ENCODE measurements at regions not wholly inside any gene's neighbourhood (a gene's known extent, or its start where the extent isn't known, plus 50 kb on each side); places are given as distances from the start of the nearest gene placed in this dataset.

DNA sequence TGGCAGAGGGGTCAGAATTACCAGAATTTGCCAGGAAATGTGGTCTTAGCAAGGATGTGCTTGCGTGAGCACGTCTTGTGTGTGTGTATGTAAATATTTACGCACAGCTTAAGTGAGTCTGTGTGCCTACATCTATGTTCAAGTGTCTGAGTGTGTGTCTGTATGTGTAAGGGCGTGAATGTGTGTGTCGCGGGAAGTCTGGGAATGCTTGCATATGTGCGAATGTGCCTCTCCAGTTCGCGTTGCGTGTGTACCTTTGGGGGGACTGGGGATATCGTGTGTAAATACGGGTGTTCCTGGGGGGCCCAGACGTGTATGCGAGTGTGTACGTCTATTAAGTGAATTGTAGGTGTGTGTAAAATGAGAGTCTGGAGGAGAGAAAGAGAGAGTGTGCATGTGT, 68.6 kb upstream of the POU3F1 start:
- H3K4me1 Mint-ChIP-seq (ENCODE audit: low read depth), result peaks cover 2% of the 10 kb centered on the region
- no peaks in the 10 kb centered on the region for H3K9me3 Mint-ChIP-seq (ENCODE audit: insufficient read depth)
- no peak overlapping the region for H3K27ac Mint-ChIP-seq
- no peak overlapping the region for H3K4me3 Mint-ChIP-seq
- H3K27me3 Mint-ChIP-seq (ENCODE audit: low read depth), result peaks cover 7% of the 10 kb centered on the region
- H3K36me3 Mint-ChIP-seq (ENCODE audit: low read depth), result no peaks in the 10 kb centered on the region
- ATAC-seq, result no peak
- POLR2A ChIA-PET, result no interaction called here
- no peak for DNase-seq
- CTCF ChIA-PET, result no interaction called here

DNA sequence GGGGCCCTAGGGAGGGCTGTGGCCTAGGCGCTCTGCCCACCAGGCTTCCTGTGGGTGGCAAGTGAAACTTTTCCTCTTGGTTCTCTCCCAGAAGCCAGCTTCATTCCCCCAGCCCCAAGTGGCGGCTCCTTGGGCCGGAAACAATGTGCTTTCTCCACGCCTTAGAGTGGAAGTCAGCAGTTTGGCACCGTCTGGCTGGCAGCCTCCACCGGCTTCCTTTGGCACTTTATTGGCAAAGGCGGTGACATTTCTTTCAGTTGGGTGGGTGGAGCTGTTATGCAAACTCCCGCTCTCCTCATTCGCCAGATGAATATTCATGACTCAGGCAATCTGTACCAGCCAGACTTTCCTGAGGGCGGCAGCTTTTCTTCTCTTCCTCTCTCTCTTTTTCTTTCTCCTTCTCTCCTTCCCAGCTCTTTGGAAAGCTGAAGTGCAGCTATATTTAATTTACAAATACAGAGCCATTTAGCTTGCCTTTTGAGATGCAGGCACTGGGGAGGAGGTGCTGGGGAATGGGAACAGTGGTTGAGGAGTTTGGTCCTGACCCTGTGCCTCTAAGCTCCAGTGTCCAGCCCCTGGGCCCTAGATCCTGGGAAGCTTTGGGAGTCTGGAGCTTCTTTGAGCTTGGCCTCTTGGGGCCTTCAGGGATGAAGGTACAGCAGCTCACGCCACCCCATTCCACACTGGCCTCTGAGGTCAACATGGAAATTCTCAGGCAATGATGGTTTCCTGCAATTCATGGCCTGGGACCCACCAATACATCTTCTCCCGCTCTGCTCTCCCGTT, 67.8 kb upstream of the POU3F1 start:
- Mint-ChIP-seq H3K36me3 (ENCODE audit: low read depth) (no peaks in the 10 kb centered on the region), H3K27ac (no peak overlapping the region), H3K4me3 (no peak overlapping the region), H3K4me1 (ENCODE audit: low read depth) (peaks cover 2% of the 10 kb centered on the region), H3K27me3 (ENCODE audit: low read depth) (peaks cover 7% of the 10 kb centered on the region), H3K9me3 (ENCODE audit: insufficient read depth) (no peaks in the 10 kb centered on the region)
- ATAC-seq (no peak), DNase-seq (no peak)
- CTCF ChIA-PET, result no interaction called here
- POLR2A ChIA-PET, result no interaction called here

DNA sequence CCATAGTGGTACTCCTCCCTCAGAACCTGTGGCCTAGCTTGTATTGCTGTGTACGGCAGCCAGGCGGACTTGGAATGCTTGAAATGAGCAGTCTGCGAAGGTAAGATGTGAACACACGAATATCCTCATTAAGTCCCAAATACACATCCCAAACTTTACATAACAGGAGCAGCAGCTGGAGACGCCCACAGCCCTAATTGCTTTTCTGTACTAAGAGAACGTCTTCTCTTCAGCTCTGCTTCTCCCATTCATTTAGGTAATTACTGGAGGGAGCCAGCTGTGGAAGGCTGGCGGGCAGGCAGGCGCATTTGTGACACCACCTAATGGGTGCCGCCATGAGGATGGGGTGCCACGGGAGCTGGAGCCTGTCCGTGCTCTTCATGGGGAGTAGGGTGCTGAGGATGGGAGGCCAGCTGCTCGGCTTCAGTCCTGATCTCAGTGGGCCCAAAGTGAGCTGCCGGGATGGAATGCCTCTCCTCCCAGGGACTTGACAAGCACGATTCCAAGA, 66.6 kb upstream of the POU3F1 start:
- POLR2A ChIA-PET, result no interaction called here
- Mint-ChIP-seq H3K27ac (no peak overlapping the region), H3K9me3 (ENCODE audit: insufficient read depth) (no peaks in the 10 kb centered on the region), H3K36me3 (ENCODE audit: low read depth) (no peaks in the 10 kb centered on the region), H3K4me1 (ENCODE audit: low read depth) (peaks cover 2% of the 10 kb centered on the region), H3K4me3 (no peak overlapping the region), H3K27me3 (ENCODE audit: low read depth) (peaks cover 10% of the 10 kb centered on the region)
- DNase-seq (no peak), ATAC-seq (no peak)
- CTCF ChIA-PET, result no interaction called here

DNA sequence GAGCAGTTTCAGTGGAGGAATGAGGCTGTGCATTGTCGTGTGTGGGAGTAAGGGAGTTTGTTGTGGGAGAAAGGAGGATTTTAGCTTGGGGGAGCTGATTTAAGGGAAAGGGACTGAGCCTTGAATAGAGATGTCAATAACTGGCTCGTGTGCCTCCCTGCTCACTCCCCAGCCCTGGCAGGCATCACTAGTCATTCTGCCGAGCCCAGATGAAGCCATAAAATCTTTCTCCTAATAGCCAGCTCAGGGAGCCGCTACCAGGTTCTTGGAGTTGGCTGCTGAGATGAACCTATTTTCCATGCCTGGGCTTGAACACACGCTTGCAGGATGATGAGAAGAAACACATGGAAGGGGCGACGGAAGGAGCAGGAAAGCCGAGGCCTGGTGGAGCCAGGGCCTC, 65.0 kb upstream of the POU3F1 start:
- ATAC-seq, result no peak

DNA sequence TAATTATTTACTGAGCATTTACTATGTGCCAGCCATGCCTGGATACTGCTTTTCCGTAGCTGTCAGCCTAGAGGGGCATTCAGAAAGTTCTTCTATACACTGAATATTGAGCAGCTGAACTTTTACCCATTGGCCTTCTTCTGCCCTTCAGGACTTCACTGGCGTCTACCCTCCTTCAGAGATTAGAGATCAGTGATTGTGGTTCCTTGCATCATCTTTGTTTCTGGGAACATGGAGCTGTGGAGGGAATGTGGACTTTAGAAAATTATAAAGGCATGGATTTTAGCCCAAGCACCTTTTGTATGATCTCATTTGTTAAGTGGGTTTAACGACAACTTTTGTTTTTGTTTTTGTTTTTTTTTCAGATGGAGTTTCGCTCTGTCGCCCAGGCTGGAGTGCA, 58.7 kb upstream of the POU3F1 start:
- Mint-ChIP-seq H3K4me1 (ENCODE audit: low read depth) (no peaks in the 10 kb centered on the region), H3K27me3 (ENCODE audit: low read depth) (peaks cover 17% of the 10 kb centered on the region), H3K27ac (no peak overlapping the region), H3K36me3 (ENCODE audit: low read depth) (no peaks in the 10 kb centered on the region), H3K9me3 (ENCODE audit: insufficient read depth) (no peaks in the 10 kb centered on the region), H3K4me3 (no peak overlapping the region)
- DNase-seq (no peak), ATAC-seq (no peak)
- ChIA-PET CTCF (no interaction called here), POLR2A (no interaction called here)

More for the DNA sequence above, 65.0 kb upstream of the POU3F1 start:
- ChIA-PET POLR2A (interaction anchor here (0.7 kb wide), 1 partner anchor 10 kb away, joined by 3 read pairs; no protein-coding TSS in a partner anchor), CTCF (no interaction called here)
- no peaks in the 10 kb centered on the region for H3K9me3 Mint-ChIP-seq (ENCODE audit: insufficient read depth)
- no peak overlapping the region for H3K4me3 Mint-ChIP-seq
- peaks cover 2% of the 10 kb centered on the region for H3K4me1 Mint-ChIP-seq (ENCODE audit: low read depth)
- no peak overlapping the region for H3K27ac Mint-ChIP-seq
- peaks cover 18% of the 10 kb centered on the region for H3K27me3 Mint-ChIP-seq (ENCODE audit: low read depth)
- no peak for DNase-seq
- H3K36me3 Mint-ChIP-seq (ENCODE audit: low read depth), result no peaks in the 10 kb centered on the region

DNA sequence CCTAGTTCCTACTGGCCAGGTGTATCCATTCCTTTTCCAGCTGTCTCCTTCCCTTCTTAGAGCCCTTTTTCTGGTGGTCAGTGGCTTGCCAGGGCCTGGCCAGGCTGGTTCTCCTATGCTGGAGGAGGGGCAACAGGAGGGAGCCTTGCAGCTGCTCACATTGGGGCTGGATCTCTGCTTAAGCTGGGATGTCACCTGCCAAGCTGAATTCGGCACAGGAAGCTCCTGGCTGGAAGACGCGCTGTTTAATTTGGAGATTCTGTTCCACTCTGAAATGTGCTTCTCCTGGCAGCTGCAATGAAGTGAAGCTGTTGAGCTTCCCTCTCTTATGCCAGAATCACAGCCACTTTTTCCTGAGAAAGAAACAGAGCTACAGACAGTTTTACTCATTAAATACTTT, 56.0 kb upstream of the POU3F1 start:
- ATAC-seq, result no peak
- no peak overlapping the region for H3K27ac Mint-ChIP-seq

DNA sequence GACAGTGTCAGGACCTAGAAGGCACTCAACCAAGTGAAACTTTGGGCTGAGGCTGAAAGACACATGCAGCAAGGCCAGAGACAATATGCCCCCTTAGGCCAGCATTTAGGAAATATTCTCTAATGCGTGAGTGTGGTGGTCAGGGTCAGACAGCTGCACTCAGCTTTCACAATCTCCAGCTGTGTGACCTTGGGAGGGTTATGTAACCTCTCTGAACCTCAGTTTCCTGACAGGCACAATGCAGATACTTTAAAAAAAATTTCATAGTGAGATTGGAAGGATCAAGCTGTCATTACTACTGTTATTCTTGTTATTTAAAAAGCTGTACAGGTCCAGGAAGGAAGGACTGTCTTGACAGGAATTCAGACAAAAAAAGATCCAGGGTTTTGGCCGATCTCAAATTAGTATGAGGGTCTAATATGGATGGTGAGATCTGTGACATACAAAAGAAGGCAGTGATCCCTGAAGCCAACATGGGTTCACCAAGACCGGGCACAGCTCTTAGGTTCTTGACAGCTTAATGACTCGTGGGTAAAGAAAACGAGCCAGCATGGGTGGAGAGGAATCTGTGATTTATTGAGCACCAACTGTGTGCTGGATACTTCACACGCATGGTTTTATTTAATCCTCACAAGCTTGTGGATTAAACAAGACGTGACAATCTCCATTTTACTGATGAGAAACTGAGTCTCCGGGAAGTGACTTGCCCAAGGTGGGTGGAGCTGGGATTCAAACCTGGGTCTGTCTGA, 54.6 kb upstream of the POU3F1 start:
- POLR2A ChIA-PET, result interaction anchor here (0.6 kb wide), 1 partner anchor 11 kb away, joined by 3 read pairs; no protein-coding TSS in a partner anchor
- CTCF ChIA-PET, result no interaction called here
- ATAC-seq, result no peak

More for the DNA sequence above, 56.0 kb upstream of the POU3F1 start:
- ChIA-PET CTCF (no interaction called here), POLR2A (no interaction called here)
- peaks cover 9% of the 10 kb centered on the region for H3K27me3 Mint-ChIP-seq (ENCODE audit: low read depth)
- H3K36me3 Mint-ChIP-seq (ENCODE audit: low read depth), result no peaks in the 10 kb centered on the region
- H3K4me1 Mint-ChIP-seq (ENCODE audit: low read depth), result no peaks in the 10 kb centered on the region
- no peak for DNase-seq
- H3K4me3 Mint-ChIP-seq, result no peak overlapping the region
- H3K9me3 Mint-ChIP-seq (ENCODE audit: insufficient read depth), result no peaks in the 10 kb centered on the region

DNA sequence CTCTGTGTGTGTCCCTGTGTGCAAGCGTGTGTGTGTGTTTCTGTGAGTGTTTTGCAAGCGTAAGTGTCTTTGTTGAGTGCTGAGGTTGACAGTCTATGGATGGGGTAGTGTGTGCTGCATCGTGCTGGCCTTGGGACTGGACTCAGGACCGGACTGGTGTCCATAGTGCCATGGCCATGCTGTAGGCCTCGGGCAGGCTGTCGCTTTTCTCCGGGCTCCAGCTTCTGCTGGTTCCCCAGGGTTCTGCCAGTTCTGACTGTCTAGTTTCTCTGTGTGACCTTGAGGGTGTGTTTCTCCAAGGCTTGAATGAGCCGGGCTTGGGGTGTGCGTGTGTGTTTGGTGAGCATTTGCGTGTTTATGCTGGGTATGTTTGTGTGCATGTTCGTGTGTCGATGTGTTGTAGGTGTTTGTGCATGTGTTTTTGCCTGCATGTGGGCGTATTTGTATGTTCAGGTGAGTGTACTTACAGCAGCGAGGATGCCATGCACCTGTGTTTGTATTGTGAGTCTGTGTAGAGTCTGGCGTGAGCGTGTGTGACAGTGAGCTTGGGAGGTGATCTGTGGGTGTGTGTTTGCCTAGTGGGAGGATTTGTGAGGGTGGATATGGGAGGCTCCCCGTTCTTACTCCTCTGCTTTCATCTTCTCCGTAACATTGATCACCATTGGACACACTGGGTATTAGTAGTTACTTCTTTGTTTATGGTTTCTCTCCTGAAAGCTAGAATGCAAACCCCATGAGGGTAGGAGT, 51.7 kb upstream of the POU3F1 start:
- H3K36me3 Mint-ChIP-seq (ENCODE audit: low read depth), result no peaks in the 10 kb centered on the region
- peaks cover 9% of the 10 kb centered on the region for H3K27me3 Mint-ChIP-seq (ENCODE audit: low read depth)
- no peak overlapping the region for H3K27ac Mint-ChIP-seq
- ATAC-seq (no peak), DNase-seq (no peak)
- CTCF ChIA-PET, result no interaction called here
- no peak overlapping the region for H3K4me3 Mint-ChIP-seq
- POLR2A ChIA-PET, result no interaction called here
- H3K4me1 Mint-ChIP-seq (ENCODE audit: low read depth), result no peaks in the 10 kb centered on the region
- H3K9me3 Mint-ChIP-seq (ENCODE audit: insufficient read depth), result no peaks in the 10 kb centered on the region

More for the DNA sequence above, 54.6 kb upstream of the POU3F1 start:
- no peaks in the 10 kb centered on the region for H3K4me1 Mint-ChIP-seq (ENCODE audit: low read depth)
- H3K36me3 Mint-ChIP-seq (ENCODE audit: low read depth), result no peaks in the 10 kb centered on the region
- H3K9me3 Mint-ChIP-seq (ENCODE audit: insufficient read depth), result no peaks in the 10 kb centered on the region
- H3K4me3 Mint-ChIP-seq, result no peak overlapping the region
- no peak for DNase-seq
- no peak overlapping the region for H3K27ac Mint-ChIP-seq
- H3K27me3 Mint-ChIP-seq (ENCODE audit: low read depth), result peaks cover 8% of the 10 kb centered on the region

DNA sequence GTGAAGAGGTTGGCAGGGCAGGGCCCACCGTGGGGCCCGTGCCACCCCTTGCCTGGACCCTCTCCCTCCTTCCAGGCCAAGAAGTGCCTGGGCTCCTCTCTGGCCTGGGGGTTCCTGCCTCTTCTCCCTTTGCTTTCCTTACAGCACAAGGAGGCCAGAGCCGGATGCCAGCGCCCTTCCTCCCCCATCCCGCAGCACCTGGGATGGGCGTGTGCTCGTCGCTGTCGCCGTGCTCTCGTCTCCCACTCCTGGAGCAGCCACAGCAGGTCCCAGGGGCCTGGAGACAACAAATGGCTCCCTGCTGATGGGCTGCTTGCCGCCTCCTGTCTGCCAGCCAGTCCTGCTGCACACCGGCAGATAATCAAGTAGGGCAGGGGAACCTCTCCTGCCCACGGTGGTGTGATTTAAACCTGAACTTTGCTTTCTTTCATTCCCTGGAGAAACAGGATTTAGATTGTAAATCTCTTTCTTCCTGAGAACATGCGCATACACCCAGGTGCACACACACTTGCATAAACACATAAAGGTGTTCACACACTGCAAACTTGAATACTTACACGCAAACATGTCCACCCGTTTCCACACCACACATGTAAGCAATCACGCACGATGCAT, 50.8 kb upstream of the POU3F1 start:
- Mint-ChIP-seq H3K27me3 (ENCODE audit: low read depth) (peaks cover 14% of the 10 kb centered on the region), H3K4me3 (no peak overlapping the region), H3K9me3 (ENCODE audit: insufficient read depth) (no peaks in the 10 kb centered on the region), H3K27ac (no peak overlapping the region), H3K36me3 (ENCODE audit: low read depth) (no peaks in the 10 kb centered on the region), H3K4me1 (ENCODE audit: low read depth) (no peaks in the 10 kb centered on the region)
- ChIA-PET CTCF (no interaction called here), POLR2A (no interaction called here)
- no peak for ATAC-seq
- no peak for DNase-seq
